HG02588 (cell line): ENCODE measurements at regions not wholly inside any gene's neighbourhood (a gene's known extent, or its start where the extent isn't known, plus 50 kb on each side); places are given as distances from the start of the nearest gene placed in this dataset.
"Not testable (repeated sequence)": the region's sequence is repeated elsewhere in the genome, so short reads cannot be mapped to it uniquely, and the experiment has no call there.

Experiments used
- ATAC-seq: cut with Tn5 transposase; IDR thresholded peaks from one replicate; pipeline ENCODE4 v1.9.1; 2021; ENCODE audit warnings: mild to moderate bottlenecking, moderate library complexity; ENCODE audit not compliant: unreplicated experiment

DNA sequence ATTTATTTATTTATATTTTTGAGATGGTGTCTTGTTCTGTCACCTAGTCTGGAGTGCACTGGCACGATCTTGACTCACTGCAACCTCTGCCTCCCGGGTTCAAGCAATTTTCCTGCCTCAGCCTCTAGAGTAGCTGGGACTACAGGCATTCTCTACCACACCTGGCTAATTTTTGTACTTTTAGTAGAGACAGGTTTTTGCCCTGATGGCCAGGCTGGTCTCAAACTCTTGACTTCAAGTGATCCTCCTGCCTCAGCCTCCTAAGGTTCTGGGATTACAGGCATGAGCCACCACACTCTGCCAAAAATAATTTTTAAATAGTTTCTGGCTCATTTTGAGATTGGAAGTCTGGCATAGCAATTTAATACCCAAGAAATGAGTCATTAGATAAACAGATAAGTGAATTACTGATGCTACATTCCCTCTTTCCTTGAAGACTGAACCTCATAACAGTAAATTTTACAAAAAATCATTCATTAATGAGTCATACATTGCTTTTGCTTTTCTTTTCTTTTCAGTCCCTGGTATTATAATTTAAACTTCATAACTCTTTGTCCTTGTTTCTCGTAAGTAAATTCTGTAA, 881.6 kb upstream of the PIK3C3 start:
- no peak for ATAC-seq

DNA sequence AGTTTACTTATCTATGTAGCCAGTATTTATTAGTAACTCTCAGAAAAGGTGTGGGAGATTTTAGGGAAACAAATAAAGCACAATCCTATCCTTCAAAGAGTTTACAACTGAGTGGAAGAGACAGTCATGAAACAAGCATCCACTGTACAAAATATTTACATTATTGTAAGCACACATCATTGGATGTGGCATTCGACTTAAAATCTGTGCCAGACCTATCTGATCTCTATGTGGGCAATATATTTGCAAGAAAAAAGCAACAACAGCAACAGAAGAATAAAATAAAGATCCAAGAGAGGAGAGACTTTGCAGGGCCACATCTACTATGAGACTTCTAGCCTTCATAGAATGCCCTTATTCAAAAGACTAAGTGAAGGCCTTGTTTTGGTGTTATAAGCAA, 882.1 kb upstream of the PIK3C3 start:
- no peak for ATAC-seq

- ATAC-seq, result no peak
These were observed 883.2 kb upstream of the PIK3C3 start for GRCh38 chr18:41071826-41072225.

DNA sequence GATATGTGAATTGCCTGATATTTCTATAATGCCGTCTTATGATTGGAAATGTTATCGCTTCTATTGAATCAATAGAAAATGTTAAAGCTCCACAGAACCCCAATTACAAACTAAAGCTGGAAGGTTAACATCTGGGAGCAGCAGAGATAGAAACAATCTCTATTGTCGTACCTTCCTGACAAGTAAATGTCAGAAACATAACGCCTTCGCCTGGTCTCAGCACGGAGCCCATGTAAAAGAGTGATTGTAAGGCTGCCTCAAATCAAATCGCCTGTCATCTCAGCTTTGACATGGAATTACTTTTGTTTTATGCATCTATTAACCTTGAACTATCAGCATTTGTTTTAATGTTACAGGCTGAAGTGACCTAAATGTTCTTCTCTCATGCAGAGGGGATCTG, 885.9 kb upstream of the PIK3C3 start:
- ATAC-seq, result no peak

- ATAC-seq, result no peak
These were observed 890.1 kb upstream of the PIK3C3 start for GRCh38 chr18:41064916-41065315.

GRCh38 chr18:41060967-41061366, 894.1 kb upstream of the PIK3C3 start:
- no peak for ATAC-seq

- no peak for ATAC-seq
These were observed 896.0 kb upstream of the PIK3C3 start for GRCh38 chr18:41059126-41059415.

DNA sequence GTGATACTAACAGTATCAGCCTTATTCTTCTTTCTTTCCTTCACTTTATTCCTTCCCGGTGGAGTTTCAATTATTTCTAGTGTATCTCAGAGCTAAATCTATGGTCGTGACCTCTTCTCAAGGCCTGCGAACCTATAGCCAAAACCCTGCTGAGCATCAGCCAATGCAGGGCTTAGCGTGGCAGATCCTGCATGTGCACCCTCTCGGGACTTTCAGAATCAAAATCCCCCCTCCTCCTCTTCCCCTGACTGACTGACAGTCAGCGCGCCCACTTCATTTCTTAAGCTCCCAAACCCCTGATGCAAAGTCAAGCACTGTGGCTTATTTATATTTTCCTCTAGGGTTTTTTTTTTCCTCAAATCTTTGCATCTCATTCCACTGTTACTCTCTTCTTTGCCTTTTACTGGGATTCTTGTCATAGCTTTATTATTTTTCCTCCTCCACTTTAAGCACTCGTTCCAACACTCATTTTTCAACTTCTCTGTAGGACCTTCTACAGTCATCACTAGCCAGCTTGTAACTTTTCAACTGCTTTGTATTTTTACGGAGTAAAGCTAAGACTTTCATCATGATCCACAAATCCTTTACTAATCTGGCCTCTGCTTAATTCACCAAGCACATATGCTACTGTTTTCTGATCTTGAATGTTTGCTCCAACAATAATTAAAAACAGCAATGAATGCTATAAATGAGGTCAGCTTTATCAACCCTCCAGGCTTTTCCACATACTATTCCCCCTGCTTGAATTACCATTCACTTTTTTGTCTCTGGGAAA, 896.5 kb upstream of the PIK3C3 start:
- ATAC-seq, result no peak

DNA sequence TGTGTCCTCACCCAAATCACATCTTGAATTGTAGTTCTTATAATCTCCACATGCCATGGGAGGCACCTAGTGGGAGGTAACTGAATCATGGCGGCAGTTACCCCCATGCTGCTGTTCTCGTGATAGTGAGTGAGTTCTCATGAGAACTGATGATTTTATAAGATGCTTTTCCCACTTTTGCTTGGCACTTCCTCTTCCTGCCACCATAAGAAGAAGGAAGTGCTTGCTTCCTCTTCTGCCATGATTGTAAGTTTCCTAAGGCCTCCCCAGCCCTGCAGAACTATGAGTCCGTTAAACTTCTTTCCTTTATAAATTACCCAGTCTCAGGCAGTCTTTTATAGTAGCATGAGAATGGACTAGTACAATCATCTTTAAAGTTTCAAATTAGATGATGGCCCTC, 902.4 kb upstream of the PIK3C3 start:
- no peak for ATAC-seq

- ATAC-seq, result not testable (repeated sequence)
These were observed 908.8 kb upstream of the PIK3C3 start for GRCh38 chr18:41046250-41046649.

DNA sequence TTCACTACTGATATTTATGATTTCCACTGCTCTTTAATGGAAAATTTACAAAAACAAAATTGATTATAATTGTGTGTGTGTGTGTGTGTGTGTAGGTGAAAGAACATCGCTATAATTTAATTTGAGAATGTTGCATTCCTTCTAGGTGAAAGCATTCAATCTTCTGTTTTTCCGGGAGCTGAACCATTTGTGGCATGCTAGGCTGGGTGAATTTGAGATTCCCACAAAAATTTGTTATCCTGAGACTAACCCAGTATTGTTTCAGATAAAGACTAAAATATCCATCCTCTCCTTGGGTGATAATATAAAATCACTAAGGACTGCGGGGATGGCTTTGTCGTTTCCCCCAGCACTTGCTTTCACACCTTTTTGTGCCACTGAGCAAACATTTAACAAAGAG, 911.2 kb upstream of the PIK3C3 start:
- no peak for ATAC-seq

GRCh38 chr18:41042866-41043265, 912.2 kb upstream of the PIK3C3 start:
- no peak for ATAC-seq

- no peak for ATAC-seq
These were observed 917.0 kb upstream of the PIK3C3 start for GRCh38 chr18:41038071-41038470.

GRCh38 chr18:41036346-41036745, 918.7 kb upstream of the PIK3C3 start:
- no peak for ATAC-seq

DNA sequence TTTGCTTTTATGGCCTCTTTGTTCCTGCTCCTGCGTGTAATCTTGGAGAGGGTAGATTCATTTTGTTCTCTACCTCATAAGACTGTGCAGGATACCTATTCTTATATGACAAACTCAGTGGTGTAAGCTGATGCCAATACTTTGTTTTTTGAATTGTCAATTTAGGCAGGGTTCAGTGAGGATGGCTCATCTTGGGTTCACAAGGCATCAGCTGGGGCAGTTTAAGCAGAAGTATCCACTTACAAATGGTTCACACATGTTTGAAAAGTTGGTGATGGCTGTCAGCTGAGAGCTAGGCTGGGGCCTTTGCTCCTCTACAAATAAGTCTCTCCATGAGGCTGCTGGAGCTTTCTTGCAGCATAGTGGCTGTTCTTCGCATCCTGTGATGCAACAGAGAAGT, 920.6 kb upstream of the PIK3C3 start:
- no peak for ATAC-seq

DNA sequence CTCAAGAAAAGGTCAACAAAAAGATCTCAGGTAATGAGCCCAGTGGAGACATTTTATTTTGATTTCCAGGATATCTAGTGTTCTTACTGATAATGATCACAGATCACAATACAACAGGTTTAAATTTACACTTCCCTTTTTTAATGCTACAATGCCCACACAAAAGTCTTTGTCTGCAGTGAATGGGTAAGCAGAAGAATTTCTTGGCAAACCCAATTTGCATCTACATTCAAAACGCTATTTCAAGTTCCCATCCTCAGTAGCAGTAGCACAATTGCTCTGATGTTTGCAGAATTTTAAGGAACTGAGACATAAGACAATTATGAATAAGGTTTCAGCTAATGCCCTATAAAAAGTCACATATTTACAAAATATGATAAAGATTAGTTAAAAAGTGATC, 929.4 kb upstream of the PIK3C3 start:
- ATAC-seq, result no peak

- no peak for ATAC-seq
These were observed 930.2 kb upstream of the PIK3C3 start for GRCh38 chr18:41024792-41025191.

DNA sequence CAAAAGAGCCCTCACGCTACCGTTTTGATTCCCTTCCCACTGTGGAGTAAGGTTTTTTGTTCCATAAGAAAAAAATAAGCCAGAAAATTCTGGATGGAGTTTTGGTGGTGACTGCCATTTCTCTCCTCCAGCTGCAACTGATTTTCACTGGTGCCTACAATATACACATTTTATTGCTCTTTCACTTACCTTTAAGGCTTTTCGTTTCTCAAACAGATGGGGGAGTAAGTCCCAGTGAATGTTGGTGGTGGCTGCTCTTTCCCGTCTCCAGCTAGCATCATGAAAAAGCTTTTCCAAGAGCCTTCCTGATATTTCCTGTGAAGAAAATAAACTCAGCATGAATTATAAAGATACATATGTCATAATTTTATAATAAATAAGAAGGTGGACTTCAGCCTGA, 932.5 kb upstream of the PIK3C3 start:
- no peak for ATAC-seq

- ATAC-seq, result no peak
These were observed 933.9 kb upstream of the PIK3C3 start for GRCh38 chr18:41021089-41021488.

GRCh38 chr18:41012194-41012593, 942.8 kb upstream of the PIK3C3 start:
- ATAC-seq, result no peak

GRCh38 chr18:41009926-41010325, 945.1 kb upstream of the PIK3C3 start:
- no peak for ATAC-seq

DNA sequence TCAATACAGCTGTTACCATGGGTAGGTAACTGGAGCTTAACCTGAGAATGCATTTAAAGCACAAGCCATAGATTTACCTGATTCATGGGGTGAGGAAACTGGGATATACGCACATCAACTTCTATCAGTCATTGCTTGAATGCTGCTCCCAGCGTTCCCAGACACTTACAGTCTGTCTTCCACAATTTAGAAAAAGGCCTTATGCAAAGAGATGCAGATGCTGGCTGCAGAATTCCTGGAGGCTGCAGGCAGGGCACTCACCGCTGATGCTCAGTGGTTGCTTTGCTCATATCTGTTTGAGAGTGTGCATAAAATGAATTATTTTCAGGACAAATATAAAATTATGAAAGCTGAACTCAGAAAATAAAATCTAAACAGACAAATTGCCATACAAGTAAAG, 950.7 kb upstream of the PIK3C3 start:
- no peak for ATAC-seq

DNA sequence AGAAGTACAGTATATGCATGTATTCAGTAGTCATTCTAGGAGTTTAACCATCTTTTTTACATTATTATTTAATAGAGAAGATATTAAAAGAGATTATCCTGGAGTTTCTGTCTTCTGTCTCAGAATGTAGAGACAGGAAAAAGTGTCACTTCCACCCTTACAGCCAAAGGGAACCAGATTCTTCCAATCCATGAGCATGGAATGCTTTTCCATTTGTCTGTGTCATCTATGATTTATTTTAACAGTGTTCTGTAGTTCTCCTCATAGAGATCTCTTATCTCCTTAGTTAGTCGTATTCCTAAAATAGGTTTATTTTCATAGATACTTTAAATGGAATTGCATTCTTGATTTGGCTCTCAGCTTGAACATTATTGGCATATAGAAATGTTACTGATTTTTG, 959.5 kb upstream of the PIK3C3 start:
- ATAC-seq, result no peak
